Activated naive CD4-positive, alpha-beta T cell (primary cell): ENCODE measurements at regions not wholly inside any gene's neighbourhood (a gene's known extent, or its start where the extent isn't known, plus 50 kb on each side); places are given as distances from the start of the nearest gene placed in this dataset.

Source experiments
- DNase-seq, 4 experiments: peaks; one replicate each; lab custom pipeline; 2025; lab: John Stamatoyannopoulos, UW

GRCh38 chr4:123573866-123574508 is 177.4 kb downstream of the SPRY1 start:
- no peak for DNase-seq

DNA sequence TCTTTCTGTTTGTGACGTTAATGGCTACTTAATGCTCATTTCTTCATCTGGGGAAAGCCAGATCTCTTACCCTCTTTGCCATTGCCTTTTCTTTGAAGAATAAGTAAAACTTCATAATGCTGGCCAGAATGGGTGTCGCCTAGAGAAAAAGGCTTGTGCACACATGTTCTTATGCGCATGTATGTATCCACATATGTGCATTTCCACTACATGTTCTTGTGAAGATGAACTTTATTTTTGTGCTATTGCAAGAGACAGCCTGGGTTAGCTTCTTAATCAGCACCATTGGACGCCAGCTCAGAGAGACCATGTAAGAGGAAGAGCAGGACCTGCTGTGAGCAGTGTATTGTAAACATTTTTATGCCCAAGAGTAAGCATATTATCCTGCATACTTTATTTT is 178.7 kb downstream of the SPRY1 start:
- no peak for DNase-seq

- no peak for DNase-seq
Observed at GRCh38 chr4:123577225-123577906, 180.8 kb downstream of the SPRY1 start.

DNA sequence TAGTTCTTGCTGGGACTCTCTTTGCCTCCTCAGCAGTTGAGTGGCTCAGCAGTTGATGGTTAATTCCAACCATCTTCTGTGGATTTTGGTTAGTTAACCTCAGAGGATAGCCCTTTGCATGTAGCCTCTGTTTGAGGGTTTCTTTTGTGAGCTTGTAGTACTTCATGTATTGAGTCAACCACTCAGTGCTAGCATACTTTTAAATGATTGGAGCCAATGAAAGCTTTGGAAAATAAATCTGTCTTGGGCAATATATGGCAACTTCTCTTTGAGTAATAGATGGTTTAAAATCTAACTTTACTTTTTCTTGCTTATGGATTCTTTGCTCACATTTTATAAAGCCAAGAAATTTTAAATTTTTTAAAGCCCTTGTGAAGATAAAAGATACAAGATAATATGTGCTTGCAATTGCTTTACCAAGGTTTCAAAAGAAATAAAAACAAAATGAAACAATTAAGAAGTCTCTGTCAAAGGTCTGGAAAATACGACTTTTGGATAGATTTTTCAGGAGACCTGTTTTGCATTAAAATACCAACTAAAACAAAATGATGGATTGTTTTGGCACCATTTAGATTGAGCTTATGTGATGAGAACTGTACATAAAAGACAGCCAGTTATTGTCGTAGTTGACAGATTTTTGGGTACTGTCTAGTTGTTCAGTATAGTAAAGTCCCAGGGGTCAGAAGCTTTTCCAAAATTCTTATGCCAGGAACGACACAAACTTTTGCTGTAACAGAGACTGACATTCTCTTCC is 181.9 kb downstream of the SPRY1 start:
- DNase-seq, result no peak

DNA sequence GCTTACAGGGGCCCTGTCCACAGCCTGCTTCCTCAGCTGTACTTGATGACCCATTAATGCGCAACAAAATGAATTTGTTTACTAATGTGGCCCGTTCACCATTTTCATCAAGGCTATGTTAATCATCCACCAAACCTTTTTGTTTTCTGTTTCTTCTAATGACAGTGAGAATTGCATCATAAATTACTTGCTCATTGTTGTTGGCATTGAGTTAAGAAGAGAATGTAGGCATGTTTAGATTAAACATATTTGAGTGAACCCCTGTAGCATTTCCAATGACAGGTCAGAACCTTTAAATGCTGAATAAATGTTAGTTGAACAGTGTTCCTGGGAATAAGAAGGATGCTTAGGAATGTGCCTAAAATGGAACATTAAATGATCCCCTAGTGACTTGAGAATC is 183.4 kb downstream of the SPRY1 start:
- DNase-seq, result no peak

DNA sequence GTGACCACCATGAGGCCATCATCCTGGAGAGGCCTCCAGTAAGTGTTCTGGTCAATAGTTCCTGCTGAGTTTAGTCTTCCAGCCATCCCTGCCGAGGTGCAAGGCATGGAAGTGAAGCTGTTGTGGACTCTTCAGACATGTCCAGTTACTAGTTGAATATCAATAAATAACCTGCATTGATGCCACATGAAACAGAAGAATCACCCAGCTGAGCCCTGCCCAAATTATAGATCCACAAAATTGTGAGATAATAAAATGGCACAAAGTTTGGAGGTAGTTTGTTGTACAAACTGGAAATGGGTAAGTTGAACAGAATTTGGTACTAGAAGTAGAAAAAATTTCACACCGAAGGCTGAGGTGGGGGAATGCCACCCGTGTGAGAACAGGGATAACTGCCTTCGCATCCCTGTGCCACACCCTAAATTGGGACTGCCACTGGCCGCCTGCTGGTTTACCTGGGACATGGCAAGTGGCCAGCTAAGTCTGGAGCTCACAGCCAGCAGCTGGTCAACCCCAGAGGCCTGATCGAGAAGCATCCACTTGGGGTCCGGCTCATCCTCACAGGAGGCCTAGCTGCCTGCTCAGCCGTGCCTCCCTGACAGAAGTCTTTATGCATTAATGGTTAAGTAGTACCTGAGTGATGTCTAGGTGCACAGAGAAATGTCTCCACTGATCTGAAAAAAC is 184.5 kb downstream of the SPRY1 start:
- DNase-seq, result no peak

- DNase-seq, result no peak
Observed at GRCh38 chr4:123581802-123582201, 185.2 kb downstream of the SPRY1 start.

- DNase-seq, result no peak
Observed at GRCh38 chr4:123583043-123583442, 186.4 kb downstream of the SPRY1 start.

DNA sequence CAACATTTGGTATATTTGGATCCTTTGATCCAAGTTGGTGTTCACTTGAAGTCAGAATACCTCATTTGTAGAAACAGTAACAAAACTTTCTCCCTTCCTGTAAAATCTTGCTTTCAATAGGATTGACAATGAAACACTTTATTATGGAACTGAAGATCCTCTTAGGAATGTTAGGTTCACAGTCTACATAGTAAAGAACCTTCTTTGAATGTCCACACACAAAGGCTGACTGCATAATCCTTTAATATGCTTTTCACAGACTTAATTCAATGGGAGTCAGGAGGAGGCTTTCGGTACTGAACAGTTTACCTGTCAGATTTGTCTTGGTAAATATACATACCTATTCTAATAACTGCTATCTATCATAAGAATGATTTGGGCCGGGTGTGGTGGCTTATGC is 188.5 kb downstream of the SPRY1 start:
- no peak for DNase-seq

DNA sequence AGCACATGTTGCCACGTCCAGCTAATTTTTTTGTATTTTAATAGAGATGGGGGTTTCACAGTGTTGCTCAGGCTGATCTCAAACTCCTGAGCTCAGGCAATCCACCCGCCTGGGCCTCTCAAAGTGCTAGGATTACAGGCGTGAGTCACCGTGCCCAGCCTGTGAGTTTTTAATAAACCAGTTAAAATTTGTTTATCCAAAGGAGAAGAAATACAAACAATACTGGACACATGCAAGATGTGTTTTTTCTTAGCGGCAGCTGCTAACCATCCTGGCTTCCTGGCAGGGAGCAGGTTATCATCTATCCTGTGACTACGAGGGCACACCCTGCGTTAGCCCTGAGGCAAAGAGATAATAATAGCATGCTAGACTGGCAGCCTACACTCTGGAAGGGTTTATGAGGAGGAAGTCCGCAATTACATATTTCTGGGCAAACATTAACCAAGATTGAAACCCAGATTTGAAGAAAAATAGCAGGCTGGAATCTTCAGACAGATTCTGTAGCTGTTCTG is 191.4 kb downstream of the SPRY1 start:
- DNase-seq, result no peak

- DNase-seq, result no peak
Observed at GRCh38 chr4:123588631-123589241, 192.1 kb downstream of the SPRY1 start.

GRCh38 chr4:123589301-123589700 is 192.7 kb downstream of the SPRY1 start:
- DNase-seq, result no peak

DNA sequence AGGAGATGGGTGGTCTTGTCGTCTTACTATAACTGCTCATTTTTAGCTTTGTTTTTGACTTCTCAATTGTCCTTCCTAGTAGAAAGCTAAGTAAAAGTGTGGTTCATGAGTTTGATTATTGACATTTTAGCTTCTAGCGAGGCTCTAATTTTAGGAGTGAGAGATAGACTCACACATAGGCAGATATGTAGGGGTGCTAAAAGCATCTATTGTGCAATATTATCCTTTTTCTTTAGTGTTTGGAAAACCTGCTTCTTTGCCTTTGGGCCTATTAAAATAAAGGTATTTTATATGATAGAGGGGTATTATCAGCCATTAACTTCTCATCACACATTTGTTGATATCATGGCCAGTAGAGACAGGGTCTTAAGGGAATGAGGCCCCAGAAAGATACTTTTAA is 195.3 kb downstream of the SPRY1 start:
- DNase-seq, result no peak

DNA sequence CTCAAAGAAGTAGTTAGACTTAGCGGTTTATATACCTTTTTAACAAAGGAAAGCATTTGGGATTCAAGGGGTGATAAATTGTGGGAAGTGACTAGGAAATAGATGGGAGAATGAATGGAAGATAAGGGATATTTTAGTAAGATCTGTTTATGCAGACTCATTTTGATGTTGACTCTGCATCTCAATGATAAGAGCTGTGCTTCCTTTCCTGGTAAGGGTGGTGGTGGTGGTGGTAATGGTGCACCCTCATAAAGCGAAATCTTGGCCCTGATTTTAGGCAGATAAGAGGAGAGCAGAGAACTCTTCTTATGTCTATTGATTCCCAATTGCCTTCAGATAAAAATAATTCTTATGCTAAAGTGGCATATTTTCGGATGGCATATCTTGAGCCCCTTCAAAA is 197.1 kb downstream of the SPRY1 start:
- DNase-seq, result no peak

DNA sequence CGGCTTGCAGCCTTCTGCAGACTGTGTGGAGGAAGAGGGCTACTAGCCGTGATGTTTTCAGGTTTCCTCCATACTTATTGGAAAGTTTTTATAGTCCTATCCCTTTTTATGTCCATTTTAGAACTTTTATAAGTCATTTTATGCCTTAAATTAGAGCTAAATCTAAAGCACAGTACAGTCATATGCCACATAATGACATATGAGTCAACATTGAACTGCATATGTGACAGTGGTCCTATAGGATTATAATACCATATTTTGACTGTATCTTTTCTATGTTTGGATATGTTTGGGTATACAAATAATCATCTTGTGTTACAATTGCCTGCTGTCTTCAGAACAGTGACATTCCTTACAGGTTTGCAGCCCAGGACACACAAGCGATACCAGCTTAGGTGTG is 200.2 kb downstream of the SPRY1 start:
- DNase-seq, result no peak

- no peak for DNase-seq
Observed at GRCh38 chr4:123597586-123597985, 201.0 kb downstream of the SPRY1 start.

- no peak for DNase-seq
Observed at GRCh38 chr4:123598331-123598730, 201.7 kb downstream of the SPRY1 start.

- DNase-seq, result no peak
Observed at GRCh38 chr4:123599061-123599919, 202.7 kb downstream of the SPRY1 start.

- DNase-seq, result peak in 3 of 4 experiments; percentile 1 to 20 (median 2)
Observed at GRCh38 chr4:123599920-123600810, 203.6 kb downstream of the SPRY1 start.
